ENCODE measurements at regions not wholly inside any gene's neighbourhood (a gene's known extent, or its start where the extent isn't known, plus 50 kb on each side); places are given as distances from the start of the nearest gene placed in this dataset.
A peak's percentile ranks its signal among the peaks of the same experiment; 100 is the strongest.

DNA sequence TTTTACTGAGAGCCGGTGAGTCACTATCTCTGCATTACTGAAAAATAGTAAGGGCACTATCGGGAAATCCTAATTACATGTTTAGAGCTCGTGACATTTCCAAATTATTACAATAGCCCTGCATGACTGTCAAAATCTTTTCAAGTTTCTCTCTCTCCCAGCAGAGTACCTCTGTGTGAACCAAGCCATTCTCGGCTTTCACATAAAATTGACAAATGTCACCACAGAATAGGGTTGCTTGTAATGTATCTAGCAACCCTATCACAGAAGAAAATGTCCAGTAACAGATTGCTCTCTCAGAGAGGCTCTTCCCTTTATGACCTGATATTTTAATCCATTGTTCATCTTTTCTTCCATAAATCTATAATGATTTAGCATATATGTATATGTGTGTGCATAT lies 144.8 kb upstream of the GNPDA2 start:
- no peaks in the 10 kb centered on the region for H3K4me1 ChIP-seq
- TF ChIP-seq, protein P1, sequence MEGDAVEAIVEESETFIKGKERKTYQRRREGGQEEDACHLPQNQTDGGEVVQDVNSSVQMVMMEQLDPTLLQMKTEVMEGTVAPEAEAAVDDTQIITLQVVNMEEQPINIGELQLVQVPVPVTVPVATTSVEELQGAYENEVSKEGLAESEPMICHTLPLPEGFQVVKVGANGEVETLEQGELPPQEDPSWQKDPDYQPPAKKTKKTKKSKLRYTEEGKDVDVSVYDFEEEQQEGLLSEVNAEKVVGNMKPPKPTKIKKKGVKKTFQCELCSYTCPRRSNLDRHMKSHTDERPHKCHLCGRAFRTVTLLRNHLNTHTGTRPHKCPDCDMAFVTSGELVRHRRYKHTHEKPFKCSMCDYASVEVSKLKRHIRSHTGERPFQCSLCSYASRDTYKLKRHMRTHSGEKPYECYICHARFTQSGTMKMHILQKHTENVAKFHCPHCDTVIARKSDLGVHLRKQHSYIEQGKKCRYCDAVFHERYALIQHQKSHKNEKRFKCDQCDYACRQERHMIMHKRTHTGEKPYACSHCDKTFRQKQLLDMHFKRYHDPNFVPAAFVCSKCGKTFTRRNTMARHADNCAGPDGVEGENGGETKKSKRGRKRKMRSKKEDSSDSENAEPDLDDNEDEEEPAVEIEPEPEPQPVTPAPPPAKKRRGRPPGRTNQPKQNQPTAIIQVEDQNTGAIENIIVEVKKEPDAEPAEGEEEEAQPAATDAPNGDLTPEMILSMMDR (IDR thresholded peaks at IDR 0.05; ENCODE audit: insufficient read depth in 1 of 2, low read depth in 1 of 2, low read length in 1 of 2, severe bottlenecking in 1 of 2, unreplicated experiment in 1 of 2) = no peak
- no peak overlapping the region for H3K4me3 ChIP-seq (ENCODE audit: low read depth, low read length)
- no peaks in the 10 kb centered on the region for H3K36me3 ChIP-seq (ENCODE audit: control insufficient read depth, insufficient read depth, low read length)
- no peaks in the 10 kb centered on the region for H3K27me3 ChIP-seq (replicated peaks; ENCODE audit: control insufficient read depth, insufficient read depth, low read length)
- no peak overlapping the region for H3K27ac Mint-ChIP-seq (ENCODE audit: unreplicated experiment)
- no peaks in the 10 kb centered on the region for H3K36me3 Mint-ChIP-seq (ENCODE audit: insufficient read depth, unreplicated experiment)
- no peaks in the 10 kb centered on the region for H3K9me3 Mint-ChIP-seq (ENCODE audit: unreplicated experiment)
- POLR2A ChIA-PET = no interaction called here
- no peak overlapping the region for H3K4me3 Mint-ChIP-seq (ENCODE audit: unreplicated experiment)
- H3K27me3 Mint-ChIP-seq (ENCODE audit: insufficient read depth, unreplicated experiment) = peaks cover 3% of the 10 kb centered on the region
- CTCF ChIA-PET = no interaction called here
- intact Hi-C loops (cut with micrococcal nuclease; ENCODE audit: unreplicated experiment) = no loop called here
- no TSS peak for BruUV-seq (replicated peaks)
- H3K9me3 ChIP-seq = no peaks in the 10 kb centered on the region
- DNase-seq = no peak
- H3K4me1 Mint-ChIP-seq (ENCODE audit: low read depth, unreplicated experiment) = no peaks in the 10 kb centered on the region

DNA sequence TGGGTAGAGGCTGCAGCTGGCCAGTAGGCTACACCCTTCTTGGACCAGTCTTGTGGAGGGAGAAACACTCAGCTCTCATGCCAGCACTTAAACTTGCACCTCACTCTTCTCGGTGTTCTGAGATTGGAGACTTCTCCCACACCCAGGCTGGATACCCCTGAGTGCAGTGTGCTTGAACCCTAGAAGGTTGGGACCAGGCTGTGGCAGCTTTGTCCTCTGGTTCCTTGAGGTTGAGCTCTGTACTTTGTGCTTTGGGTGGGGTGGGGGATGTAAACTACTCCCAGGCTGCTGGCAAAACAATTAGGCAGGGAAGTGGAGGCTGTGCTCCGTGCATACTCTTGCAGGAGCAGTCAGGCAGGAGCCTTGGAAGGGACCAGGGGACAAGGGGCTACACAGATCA lies 143.6 kb upstream of the GNPDA2 start:
- TF ChIP-seq, protein P1 (IDR thresholded peaks at IDR 0.05; ENCODE audit: insufficient read depth in 1 of 2, low read depth in 1 of 2, low read length in 1 of 2, severe bottlenecking in 1 of 2, unreplicated experiment in 1 of 2) = no peak
- Mint-ChIP-seq H3K36me3 (ENCODE audit: insufficient read depth, unreplicated experiment) (no peaks in the 10 kb centered on the region), H3K4me1 (ENCODE audit: low read depth, unreplicated experiment) (no peaks in the 10 kb centered on the region), H3K4me3 (ENCODE audit: unreplicated experiment) (no peak overlapping the region), H3K27ac (ENCODE audit: unreplicated experiment) (no peak overlapping the region), H3K27me3 (ENCODE audit: insufficient read depth, unreplicated experiment) (peaks cover 3% of the 10 kb centered on the region), H3K9me3 (ENCODE audit: unreplicated experiment) (no peaks in the 10 kb centered on the region)
- H3K9me3 ChIP-seq = no peaks in the 10 kb centered on the region
- intact Hi-C loops (cut with micrococcal nuclease; ENCODE audit: unreplicated experiment) = no loop called here
- H3K36me3 ChIP-seq (ENCODE audit: control insufficient read depth, insufficient read depth, low read length) = no peaks in the 10 kb centered on the region
- CTCF ChIA-PET = no interaction called here
- POLR2A ChIA-PET = no interaction called here
- DNase-seq = no peak
- no peaks in the 10 kb centered on the region for H3K4me1 ChIP-seq
- no peak overlapping the region for H3K4me3 ChIP-seq (ENCODE audit: low read depth, low read length)
- no peaks in the 10 kb centered on the region for H3K27me3 ChIP-seq (replicated peaks; ENCODE audit: control insufficient read depth, insufficient read depth, low read length)
- no TSS peak for BruUV-seq (replicated peaks)

DNA sequence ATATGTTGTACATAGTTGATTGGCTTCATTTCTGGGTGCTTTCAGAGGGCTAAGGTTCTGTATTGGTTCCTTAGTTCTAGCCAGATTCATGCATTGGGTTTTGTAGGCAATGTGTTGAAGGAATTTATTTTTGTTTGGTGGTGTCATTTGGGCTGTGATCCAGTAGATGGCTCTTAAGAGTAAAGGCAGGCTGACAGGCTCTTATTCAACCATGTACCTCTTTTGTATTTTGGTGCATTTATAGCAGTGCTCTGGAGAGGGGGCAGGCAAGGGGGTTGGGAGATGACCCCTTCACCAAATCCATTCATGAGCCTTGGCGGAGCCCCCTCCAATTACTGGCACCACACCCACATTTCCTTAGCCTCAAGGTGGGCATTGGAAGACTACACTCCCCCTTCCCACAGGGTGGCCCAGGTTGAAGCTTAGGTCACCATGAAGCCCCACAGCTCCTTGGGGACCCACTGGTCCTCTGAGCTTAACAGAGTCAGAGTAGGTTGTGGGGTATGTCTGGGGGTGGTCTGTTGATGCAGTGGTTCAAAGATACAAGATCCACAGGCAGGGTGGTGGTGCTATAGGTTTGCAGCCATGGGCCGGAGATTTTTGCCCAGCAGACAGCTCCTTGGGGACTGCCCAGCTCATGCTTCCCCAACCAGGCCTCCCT lies 143.0 kb upstream of the GNPDA2 start:
- Histone ChIP-seq H3K9me3 (no peaks in the 10 kb centered on the region), H3K4me3 (ENCODE audit: low read depth, low read length) (no peak overlapping the region), H3K4me1 (no peaks in the 10 kb centered on the region), H3K27me3 (replicated peaks; ENCODE audit: control insufficient read depth, insufficient read depth, low read length) (no peaks in the 10 kb centered on the region), H3K36me3 (ENCODE audit: control insufficient read depth, insufficient read depth, low read length) (no peaks in the 10 kb centered on the region)
- no peak overlapping the region for H3K4me3 Mint-ChIP-seq (ENCODE audit: unreplicated experiment)
- no peaks in the 10 kb centered on the region for H3K9me3 Mint-ChIP-seq (ENCODE audit: unreplicated experiment)
- H3K27me3 Mint-ChIP-seq (ENCODE audit: insufficient read depth, unreplicated experiment) = peaks cover 3% of the 10 kb centered on the region
- ChIA-PET POLR2A (no interaction called here), CTCF (no interaction called here)
- TF ChIP-seq, protein P1 (IDR thresholded peaks at IDR 0.05; ENCODE audit: insufficient read depth in 1 of 2, low read depth in 1 of 2, low read length in 1 of 2, severe bottlenecking in 1 of 2, unreplicated experiment in 1 of 2) = peak in 1 of 2 experiments; percentile 8
- intact Hi-C loops (cut with micrococcal nuclease; ENCODE audit: unreplicated experiment) = no loop called here
- no peak overlapping the region for H3K27ac Mint-ChIP-seq (ENCODE audit: unreplicated experiment)
- no TSS peak for BruUV-seq (replicated peaks)
- H3K4me1 Mint-ChIP-seq (ENCODE audit: low read depth, unreplicated experiment) = no peaks in the 10 kb centered on the region
- no peaks in the 10 kb centered on the region for H3K36me3 Mint-ChIP-seq (ENCODE audit: insufficient read depth, unreplicated experiment)
- DNase-seq = no peak

Data from Caco-2 (cell line).